AG04450 (cell line): ENCODE measurements at regions not wholly inside any gene's neighbourhood (a gene's known extent, or its start where the extent isn't known, plus 50 kb on each side); places are given as distances from the start of the nearest gene placed in this dataset.

Source experiments
- CTCF ChIA-PET: fragments of 300-600, 350-600 bp; formaldehyde crosslinking; extraction: SDS; loops from one replicate; lab custom pipeline; 2022; ENCODE audit warnings: antibody characterized with exemption, inconsistent platforms; lab: Charles Lee
- POLR2A ChIA-PET: fragments of 350-600 bp; formaldehyde crosslinking; extraction: SDS; loops from one replicate; lab custom pipeline; 2021; ENCODE audit warnings: antibody characterized with exemption, inconsistent platforms; lab: Yijun Ruan, JAX
- DNase-seq: peaks from one replicate; pipeline ENCODE4 v3.0.0-alpha.2; 2011; ENCODE audit warnings: low read depth, low spot score
- H3K27ac ChIP-seq: one replicate; pipeline ENCODE4 v1.5.1; 2012; ENCODE audit warnings: low read depth, low read length, control low read depth
- H3K27me3 ChIP-seq: one replicate; pipeline ENCODE4 v1.6.0; 2012; ENCODE audit warnings: low read length; ENCODE audit not compliant: control insufficient read depth, insufficient read depth
- H3K4me3 ChIP-seq: 2 replicates; pipeline ENCODE4 v1.5.1; 2011; ENCODE audit warnings: mild to moderate bottlenecking, low read depth, low read length, control low read depth
- H3K9me3 ChIP-seq: 2 replicates; pipeline ENCODE4 v1.5.1; 2012; ENCODE audit warnings: low read length; ENCODE audit not compliant: control insufficient read depth, insufficient read depth
- TF ChIP-seq, protein P1 (sequence below): IDR thresholded peaks from 2 replicates; pipeline ENCODE4 v1.5.1; 2011; ENCODE audit warnings: low read depth, low read length, control low read depth, inconsistent platforms

- CTCF ChIA-PET, result no interaction called here
- POLR2A ChIA-PET, result no interaction called here
- DNase-seq, result no peak
These were observed 94.8 kb upstream of the SSTR4 start for GRCh38 chr20:22940350-22940749.

GRCh38 chr20:22941550-22941949 is 93.6 kb upstream of the SSTR4 start:
- no peak overlapping the region for H3K27ac ChIP-seq
- no peaks in the 10 kb centered on the region for H3K9me3 ChIP-seq
- H3K27me3 ChIP-seq, result no peaks in the 10 kb centered on the region
- CTCF ChIA-PET, result no interaction called here
- no peak overlapping the region for H3K4me3 ChIP-seq
- no peak for DNase-seq
- POLR2A ChIA-PET, result no interaction called here
- TF ChIP-seq, protein P1, sequence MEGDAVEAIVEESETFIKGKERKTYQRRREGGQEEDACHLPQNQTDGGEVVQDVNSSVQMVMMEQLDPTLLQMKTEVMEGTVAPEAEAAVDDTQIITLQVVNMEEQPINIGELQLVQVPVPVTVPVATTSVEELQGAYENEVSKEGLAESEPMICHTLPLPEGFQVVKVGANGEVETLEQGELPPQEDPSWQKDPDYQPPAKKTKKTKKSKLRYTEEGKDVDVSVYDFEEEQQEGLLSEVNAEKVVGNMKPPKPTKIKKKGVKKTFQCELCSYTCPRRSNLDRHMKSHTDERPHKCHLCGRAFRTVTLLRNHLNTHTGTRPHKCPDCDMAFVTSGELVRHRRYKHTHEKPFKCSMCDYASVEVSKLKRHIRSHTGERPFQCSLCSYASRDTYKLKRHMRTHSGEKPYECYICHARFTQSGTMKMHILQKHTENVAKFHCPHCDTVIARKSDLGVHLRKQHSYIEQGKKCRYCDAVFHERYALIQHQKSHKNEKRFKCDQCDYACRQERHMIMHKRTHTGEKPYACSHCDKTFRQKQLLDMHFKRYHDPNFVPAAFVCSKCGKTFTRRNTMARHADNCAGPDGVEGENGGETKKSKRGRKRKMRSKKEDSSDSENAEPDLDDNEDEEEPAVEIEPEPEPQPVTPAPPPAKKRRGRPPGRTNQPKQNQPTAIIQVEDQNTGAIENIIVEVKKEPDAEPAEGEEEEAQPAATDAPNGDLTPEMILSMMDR, result no peak

More at GRCh38 chr20:22940350-22940749, 94.8 kb upstream of the SSTR4 start:
- Histone ChIP-seq H3K4me3 (no peak overlapping the region), H3K27me3 (no peaks in the 10 kb centered on the region), H3K27ac (no peak overlapping the region), H3K9me3 (no peaks in the 10 kb centered on the region)
- TF ChIP-seq, protein P1, result no peak

DNA sequence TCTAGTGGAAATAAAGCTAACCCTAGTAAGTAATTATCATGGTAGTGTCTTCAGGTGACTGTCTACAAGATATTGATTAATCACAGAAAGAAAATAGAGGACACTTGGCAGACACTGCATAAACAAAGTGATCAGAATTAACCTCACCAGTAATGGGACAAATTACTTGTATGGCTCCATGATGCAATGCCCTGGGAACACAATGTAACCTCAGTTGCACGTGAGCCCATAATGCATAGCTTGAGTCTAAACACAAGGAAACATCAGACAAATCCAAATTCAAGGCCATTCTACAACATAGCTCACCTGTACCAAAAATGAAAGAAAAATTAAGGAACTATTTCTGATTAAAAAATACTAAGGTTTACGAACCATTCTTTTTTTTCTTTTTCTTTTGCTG is 92.4 kb upstream of the SSTR4 start:
- Histone ChIP-seq H3K4me3 (no peak overlapping the region), H3K27ac (no peak overlapping the region), H3K27me3 (no peaks in the 10 kb centered on the region), H3K9me3 (no peaks in the 10 kb centered on the region)
- CTCF ChIA-PET, result interaction anchor here (1.0 kb wide), 1 partner anchor 251 kb away, joined by 3 read pairs; no protein-coding TSS in a partner anchor
- no peak for DNase-seq
- TF ChIP-seq, protein P1, result no peak
- POLR2A ChIA-PET, result no interaction called here

- POLR2A ChIA-PET, result no interaction called here
- Histone ChIP-seq H3K9me3 (no peaks in the 10 kb centered on the region), H3K27ac (no peak overlapping the region), H3K4me3 (no peak overlapping the region), H3K27me3 (no peaks in the 10 kb centered on the region)
- no peak for DNase-seq
- CTCF ChIA-PET, result no interaction called here
- TF ChIP-seq, protein P1, result no peak
These were observed 91.0 kb upstream of the SSTR4 start for GRCh38 chr20:22944062-22944461.

DNA sequence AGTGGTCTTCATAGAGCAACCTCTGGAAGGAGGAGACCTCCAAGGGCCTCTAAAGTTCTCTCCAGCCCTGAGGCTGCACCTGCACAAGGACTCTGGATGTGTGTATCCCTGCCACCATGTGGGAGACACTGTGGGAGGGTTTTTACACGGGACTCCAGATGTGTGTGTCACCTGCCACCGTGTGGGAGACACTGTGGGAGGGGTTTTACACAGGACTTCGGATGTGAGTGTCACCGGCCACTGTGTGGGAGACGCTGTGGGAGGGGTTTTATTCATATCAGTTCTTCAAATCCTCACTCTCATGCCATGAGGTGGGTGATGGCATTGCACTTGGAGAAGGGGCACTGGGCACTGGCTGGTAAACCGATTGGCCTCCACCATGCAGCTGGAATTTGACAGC is 90.2 kb upstream of the SSTR4 start:
- CTCF ChIA-PET, result no interaction called here
- no peaks in the 10 kb centered on the region for H3K9me3 ChIP-seq
- DNase-seq, result no peak
- H3K4me3 ChIP-seq, result no peak overlapping the region
- POLR2A ChIA-PET, result no interaction called here
- no peak overlapping the region for H3K27ac ChIP-seq
- TF ChIP-seq, protein P1, result no peak
- no peaks in the 10 kb centered on the region for H3K27me3 ChIP-seq
